Activated naive CD4-positive, alpha-beta T cell (primary cell): ENCODE measurements at regions not wholly inside any gene's neighbourhood (a gene's known extent, or its start where the extent isn't known, plus 50 kb on each side); places are given as distances from the start of the nearest gene placed in this dataset.
"Not testable (repeated sequence)": the region's sequence is repeated elsewhere in the genome, so short reads cannot be mapped to it uniquely, and the experiment has no call there.

ENCODE experiments used
- DNase-seq, 4 experiments: peaks; one replicate each; lab custom pipeline; 2025; lab: John Stamatoyannopoulos, UW

GRCh38 chr7:149995369-149996026 lies 121.7 kb downstream of the ATP6V0E2 start:
- not testable (repeated sequence) for DNase-seq

- not testable (repeated sequence) for DNase-seq
These were observed 127.2 kb downstream of the ATP6V0E2 start for GRCh38 chr7:150000780-150001599.

- DNase-seq, result no peak
These were observed 129.6 kb downstream of the ATP6V0E2 start for GRCh38 chr7:150003304-150003810.

GRCh38 chr7:150003973-150004372 lies 130.2 kb downstream of the ATP6V0E2 start:
- DNase-seq, result not testable (repeated sequence)

GRCh38 chr7:150004843-150005242 lies 131.1 kb downstream of the ATP6V0E2 start:
- DNase-seq, result not testable (repeated sequence)

GRCh38 chr7:150009620-150010303 lies 136.0 kb downstream of the ATP6V0E2 start:
- not testable (repeated sequence) for DNase-seq

GRCh38 chr7:150016651-150017189 lies 143.0 kb downstream of the ATP6V0E2 start:
- not testable (repeated sequence) for DNase-seq

- not testable (repeated sequence) for DNase-seq
These were observed 146.4 kb downstream of the ATP6V0E2 start for GRCh38 chr7:150020210-150020609.

GRCh38 chr7:150024550-150025490 lies 151.1 kb downstream of the ATP6V0E2 start:
- not testable (repeated sequence) for DNase-seq

- DNase-seq, result not testable (repeated sequence)
These were observed 152.0 kb downstream of the ATP6V0E2 start for GRCh38 chr7:150025802-150026201.

GRCh38 chr7:150028344-150029012 lies 154.7 kb downstream of the ATP6V0E2 start:
- DNase-seq, result not testable (repeated sequence)

GRCh38 chr7:150029013-150029389 lies 155.2 kb downstream of the ATP6V0E2 start:
- not testable (repeated sequence) for DNase-seq

GRCh38 chr7:150031733-150032132 lies 158.0 kb downstream of the ATP6V0E2 start:
- DNase-seq, result not testable (repeated sequence)

GRCh38 chr7:150033711-150034110 lies 159.9 kb downstream of the ATP6V0E2 start:
- not testable (repeated sequence) for DNase-seq

- DNase-seq, result not testable (repeated sequence)
These were observed 162.0 kb downstream of the ATP6V0E2 start for GRCh38 chr7:150035769-150036168.

- not testable (repeated sequence) for DNase-seq
These were observed 165.3 kb downstream of the ATP6V0E2 start for GRCh38 chr7:150039061-150039460.

- not testable (repeated sequence) for DNase-seq
These were observed 168.5 kb downstream of the ATP6V0E2 start for GRCh38 chr7:150042281-150042680.

- not testable (repeated sequence) for DNase-seq
These were observed 171.0 kb downstream of the ATP6V0E2 start for GRCh38 chr7:150044771-150045170.

- not testable (repeated sequence) for DNase-seq
These were observed 171.8 kb downstream of the ATP6V0E2 start for GRCh38 chr7:150045596-150045995.
